NCI-H526 treated with DMSO at 0.1 percent for 48 hours (cell line): ENCODE measurements at regions not wholly inside any gene's neighbourhood (a gene's known extent, or its start where the extent isn't known, plus 50 kb on each side); places are given as distances from the start of the nearest gene placed in this dataset.
"Not testable (repeated sequence)": the region's sequence is repeated elsewhere in the genome, so short reads cannot be mapped to it uniquely, and the experiment has no call there.

Experiments
- DNase-seq: peaks from one replicate; lab custom pipeline; 2025; lab: John Stamatoyannopoulos, UW

DNA sequence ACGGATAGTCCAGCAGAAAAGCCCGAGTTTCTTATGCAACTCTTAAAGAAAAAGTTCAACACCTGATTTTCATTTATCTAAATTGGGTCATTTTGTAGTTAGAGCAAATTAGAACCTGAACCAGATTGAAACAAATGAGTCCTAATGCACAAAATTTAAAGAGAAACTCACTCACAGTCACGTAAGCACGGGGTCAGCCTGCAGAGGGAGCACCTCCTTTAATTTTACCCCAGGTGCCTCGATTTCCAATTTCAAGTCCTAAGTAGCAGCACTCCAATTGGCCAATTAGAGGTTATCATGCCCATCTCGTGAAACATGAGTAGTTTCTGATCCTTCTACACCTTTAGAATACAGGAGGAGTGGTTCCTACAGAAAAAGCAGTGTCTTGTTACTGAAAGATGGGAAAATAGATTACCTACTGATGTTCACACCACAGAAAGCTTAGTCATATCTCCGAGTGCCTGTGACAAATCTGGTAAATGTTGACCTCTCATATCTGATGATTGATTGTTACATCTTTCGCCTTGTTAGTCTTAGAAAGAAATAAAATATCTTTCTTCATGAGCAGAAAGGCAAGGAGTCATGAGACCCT, 1929.8 kb upstream of the LRRTM1 start:
- no peak for DNase-seq

DNA sequence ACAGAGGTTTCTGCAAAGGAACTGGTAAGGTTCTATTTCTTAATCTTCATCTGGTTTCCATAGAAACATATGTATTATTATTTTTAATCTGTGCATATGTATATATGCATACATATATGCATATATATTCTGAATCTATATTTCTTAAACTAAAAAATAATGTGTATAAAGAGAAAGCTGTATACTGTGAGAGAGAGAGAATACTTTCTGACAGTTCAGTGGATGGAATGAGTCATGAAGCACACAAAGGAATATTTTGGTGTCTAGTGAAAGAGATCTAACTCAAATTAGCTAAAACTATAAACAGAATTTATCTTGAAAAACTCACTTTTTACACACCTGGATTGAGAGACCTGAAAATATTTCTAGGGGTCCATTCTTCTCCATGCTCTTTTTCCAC, 1929.3 kb upstream of the LRRTM1 start:
- DNase-seq = no peak

DNA sequence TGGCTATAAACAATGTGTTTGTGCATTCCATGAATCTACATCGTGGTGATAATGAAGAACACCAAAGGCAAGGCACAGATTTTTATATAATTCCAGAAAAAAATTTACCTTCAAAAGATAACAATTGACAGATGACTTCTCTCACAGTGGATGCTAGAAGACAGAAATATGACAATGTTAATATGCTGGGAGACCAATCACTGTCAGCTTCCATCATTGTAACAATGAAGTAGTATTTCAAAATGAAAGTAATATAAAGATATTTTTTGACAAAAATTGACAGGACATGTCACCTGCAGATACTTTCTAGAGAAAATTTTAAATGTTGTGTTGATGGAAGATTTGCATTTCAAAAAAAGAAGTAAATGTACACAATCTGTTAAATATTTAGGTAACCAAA, 1925.9 kb upstream of the LRRTM1 start:
- DNase-seq = no peak

- DNase-seq = no peak
These were observed 1921.9 kb upstream of the LRRTM1 start for GRCh38 chr2:82226441-82226840.

- DNase-seq = no peak
These were observed 1919.9 kb upstream of the LRRTM1 start for GRCh38 chr2:82224301-82224940.

GRCh38 chr2:82215212-82215611, 1910.7 kb upstream of the LRRTM1 start:
- DNase-seq = no peak

GRCh38 chr2:82199493-82199852, 1894.9 kb upstream of the LRRTM1 start:
- DNase-seq = no peak

GRCh38 chr2:82198809-82199492, 1894.4 kb upstream of the LRRTM1 start:
- no peak for DNase-seq

DNA sequence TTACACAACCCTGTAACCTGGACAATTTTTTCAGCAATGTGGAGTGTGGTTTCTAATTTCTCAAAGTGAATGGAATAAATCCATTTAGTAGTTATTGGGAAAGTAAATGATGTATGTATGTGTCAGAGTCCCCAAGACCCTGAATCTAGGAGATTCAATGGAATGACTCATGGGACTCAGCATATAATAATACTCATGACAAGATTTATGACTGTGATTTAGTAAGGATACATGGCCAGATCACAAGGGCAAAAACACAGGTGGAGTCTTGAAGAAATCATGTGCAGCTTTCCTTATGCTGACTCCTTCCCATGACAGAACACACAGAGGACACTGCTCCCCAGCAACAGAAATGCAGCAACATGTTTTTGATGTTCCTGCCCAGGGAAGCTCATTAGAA, 1877.7 kb upstream of the LRRTM1 start:
- no peak for DNase-seq

DNA sequence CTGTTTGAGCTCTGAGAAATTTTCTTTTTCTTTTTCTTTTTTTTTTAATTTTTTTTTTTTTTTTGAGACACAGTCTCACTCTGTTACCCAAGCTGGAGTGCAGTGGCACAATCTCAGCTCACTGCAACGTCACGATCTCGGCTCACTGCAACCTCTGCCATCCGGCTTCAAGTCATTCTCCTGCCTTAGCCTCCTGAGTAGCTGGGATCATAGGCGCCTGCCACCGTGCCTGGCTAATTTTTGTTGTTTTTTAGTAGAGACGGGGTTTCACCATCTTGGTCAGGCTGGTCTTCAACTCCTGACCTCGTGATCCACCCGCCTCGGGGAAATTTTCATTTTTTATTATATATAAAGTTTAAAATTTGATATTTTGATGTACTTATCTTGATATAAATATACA, 1870.7 kb upstream of the LRRTM1 start:
- DNase-seq = not testable (repeated sequence)

DNA sequence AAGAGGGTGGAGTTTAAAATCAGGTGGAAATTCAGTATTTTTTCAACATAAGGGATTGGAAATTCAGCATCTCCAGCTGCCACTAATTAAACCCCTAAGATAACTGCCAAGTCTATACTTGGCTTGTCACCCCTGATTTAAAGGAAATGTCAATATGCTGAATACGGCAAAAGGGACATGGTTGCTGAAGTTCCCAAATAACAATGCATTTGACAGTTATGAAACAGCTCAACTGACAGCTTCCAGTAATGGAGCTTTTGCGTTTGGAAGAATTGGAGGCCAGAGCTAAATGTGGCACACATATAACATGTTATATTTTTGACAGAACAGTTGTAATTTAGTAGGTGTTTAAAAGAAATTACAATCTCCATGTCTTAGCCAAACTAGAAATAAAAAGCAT, 1867.9 kb upstream of the LRRTM1 start:
- DNase-seq = no peak

DNA sequence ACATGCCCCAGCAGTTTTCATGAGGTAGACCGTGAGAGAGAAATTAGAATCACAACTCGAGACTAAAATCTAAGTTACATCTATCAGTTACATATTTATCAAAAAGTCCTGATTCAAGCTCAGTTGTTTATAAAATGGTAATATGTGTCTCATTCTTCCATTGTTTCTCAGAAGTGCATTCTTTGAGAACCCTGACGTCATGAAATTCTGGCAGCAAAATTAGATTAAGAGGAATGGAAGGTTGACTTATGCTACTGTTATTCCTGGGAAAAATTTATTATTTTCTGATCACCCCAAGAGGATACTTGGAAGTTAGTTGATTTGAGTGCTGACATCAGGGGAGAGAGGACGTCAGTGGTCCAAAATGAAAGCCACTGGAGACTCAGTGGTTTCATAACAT, 1864.8 kb upstream of the LRRTM1 start:
- no peak for DNase-seq

DNA sequence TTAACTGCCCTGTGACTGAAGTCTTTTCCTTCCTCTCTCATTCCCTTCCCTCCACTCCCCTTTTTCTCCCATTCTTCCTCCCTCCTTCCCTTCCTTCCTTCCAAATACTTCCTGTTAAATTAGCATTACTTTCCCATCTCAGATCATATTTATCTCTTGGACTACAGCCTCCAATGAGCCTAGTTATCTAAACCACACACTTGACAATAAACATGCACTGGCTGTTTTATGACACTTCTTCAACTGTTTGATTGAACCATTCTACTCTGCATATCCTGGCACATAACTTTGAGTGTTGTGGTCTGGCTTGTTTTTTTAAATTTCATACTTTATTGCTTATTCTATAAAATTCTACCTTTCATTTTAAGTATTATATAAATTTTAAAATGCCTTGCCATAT, 1860.8 kb upstream of the LRRTM1 start:
- DNase-seq = no peak

DNA sequence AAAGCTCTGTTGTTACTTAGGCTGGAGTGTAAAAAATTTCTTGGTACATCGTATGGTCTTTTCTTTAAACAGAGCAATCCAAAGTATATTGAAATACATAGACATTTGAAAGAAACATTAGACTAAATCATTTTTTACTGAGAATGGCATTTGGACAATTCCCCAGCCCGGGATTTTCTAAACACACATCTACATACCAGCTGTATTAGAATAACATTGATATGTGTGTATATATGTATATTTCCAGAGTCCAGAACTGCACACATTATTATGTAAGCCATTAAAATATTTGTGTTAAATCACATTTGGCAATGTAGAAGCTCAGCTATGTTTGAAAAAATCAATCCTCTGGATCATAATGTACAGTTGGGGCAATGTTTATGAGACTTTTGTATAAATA, 1853.6 kb upstream of the LRRTM1 start:
- DNase-seq = no peak

GRCh38 chr2:82155469-82155868, 1850.9 kb upstream of the LRRTM1 start:
- no peak for DNase-seq

- DNase-seq = no peak
These were observed 1838.8 kb upstream of the LRRTM1 start for GRCh38 chr2:82143343-82143742.

DNA sequence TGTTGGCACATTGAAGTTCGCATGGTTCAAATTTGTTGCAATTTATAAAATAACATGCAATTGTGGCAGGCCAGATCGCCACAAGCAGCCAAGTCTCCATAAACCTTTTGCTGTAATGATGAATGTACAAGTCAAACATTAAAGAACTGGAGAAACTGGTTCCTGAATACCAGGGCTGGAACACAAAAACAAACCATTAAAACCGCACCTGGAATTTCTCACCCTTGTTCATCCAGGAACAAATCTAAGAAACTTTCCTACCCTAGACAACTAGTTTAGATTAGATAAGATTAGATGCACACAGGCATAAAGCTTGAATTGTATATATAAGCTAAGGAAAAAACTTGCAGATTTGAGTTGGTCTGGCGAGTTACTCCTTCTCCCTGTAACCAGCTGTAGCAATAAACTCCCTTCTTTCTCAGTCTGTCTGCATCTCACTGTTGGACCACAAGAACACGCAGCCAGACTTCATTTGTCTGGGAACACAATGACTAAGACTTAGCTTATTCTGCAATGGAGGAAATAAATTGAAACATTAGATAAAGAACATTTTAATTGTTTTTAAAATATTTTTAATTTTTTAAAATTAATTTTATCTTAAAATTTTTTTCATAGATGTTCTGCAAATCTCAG, 1835.5 kb upstream of the LRRTM1 start:
- DNase-seq = no peak

DNA sequence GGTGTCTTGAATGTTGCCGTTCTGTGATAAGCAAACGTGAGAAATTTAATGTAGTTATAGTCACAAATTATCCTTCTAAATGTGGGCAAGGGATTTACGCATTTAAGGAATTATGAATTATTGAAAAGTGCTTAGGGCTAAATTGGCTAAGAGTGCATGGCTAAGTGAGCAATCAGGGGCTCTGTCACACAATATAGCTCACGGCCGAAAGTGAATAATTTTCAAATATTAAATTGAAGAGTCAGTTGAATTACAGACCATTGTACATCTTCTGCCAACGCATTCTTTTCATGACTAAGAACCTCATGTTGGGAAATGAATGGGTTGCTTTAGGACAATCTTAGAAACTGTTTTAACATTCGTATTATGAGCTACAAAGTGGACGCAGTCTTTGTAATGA, 1832.9 kb upstream of the LRRTM1 start:
- DNase-seq = no peak

DNA sequence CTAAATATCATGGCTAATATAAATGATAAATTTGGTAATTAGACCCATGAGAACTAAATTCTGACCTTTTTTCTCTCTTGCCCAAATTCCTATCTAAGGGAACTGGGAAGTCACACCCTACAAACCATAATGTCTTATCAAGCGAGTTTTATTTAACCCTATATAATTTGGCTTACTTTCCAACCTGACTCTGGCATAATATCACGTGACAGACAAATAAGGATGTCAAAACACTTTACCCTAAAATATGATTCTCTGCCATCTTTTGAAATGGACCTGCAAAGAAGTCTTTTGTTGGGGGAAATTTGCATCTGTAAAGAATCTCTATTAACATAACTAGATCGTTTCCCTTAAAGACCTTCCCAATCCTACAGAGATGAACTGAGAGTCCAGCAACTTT, 1823.5 kb upstream of the LRRTM1 start:
- DNase-seq = no peak

DNA sequence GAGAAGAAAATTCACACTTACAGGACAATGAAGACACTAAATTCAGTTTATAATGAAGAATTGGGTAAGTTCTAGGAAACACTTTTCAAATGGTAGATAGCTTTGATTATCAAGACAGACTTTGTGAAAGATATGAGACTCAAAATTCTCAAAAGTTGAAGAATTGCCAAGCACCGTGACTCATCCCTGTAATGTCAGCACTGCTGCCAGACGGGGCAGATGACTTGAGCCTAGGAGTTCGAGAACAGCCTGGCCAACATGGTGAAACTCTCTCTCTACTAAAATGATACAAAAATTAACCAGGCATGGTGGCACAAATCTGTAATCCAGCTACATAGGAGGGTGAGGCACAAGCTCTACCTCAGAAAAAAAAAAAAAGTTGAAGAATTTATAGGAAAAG, 1820.1 kb upstream of the LRRTM1 start:
- DNase-seq = no peak

DNA sequence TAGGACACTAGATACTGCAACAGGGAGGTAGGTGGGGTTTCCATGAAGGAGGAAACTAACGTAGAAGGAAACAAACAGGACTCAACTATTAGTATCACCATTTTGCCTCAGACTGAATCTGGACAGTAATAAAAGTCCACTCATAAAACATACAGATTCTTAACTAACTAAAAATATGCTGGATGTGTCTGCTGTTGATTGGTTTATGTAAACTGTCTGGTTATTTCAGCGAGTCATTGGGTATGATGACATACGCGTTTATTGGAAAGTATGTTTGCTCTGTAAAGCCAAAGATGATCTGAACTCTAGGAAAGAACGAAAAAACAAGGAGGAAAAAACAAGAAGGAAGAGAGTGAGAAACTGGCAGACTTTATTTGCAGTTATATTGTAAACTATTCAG, 1816.1 kb upstream of the LRRTM1 start:
- DNase-seq = no peak

GRCh38 chr2:82120115-82120514, 1815.6 kb upstream of the LRRTM1 start:
- DNase-seq = no peak

DNA sequence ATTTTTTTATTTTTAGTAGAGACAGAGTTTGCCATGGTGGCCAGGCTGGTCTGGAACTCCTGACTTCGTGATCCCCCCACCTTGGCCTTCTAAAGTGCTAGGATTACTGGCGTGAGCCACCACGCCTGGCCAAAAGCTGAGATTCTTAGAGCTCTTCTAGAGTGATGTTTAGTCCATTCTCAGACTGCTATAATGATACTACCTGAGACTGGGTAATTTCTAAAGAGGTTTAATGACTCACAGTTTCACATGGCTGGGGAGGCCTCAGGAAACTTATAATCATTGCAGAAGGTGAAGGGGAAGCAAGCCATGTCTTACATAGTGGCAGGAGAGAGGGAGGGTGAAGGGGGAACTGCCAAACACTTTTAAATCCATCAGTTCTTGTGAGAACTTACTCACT, 1804.9 kb upstream of the LRRTM1 start:
- DNase-seq = no peak
